GM19463 (cell line): ENCODE measurements at regions not wholly inside any gene's neighbourhood (a gene's known extent, or its start where the extent isn't known, plus 50 kb on each side); places are given as distances from the start of the nearest gene placed in this dataset.

Experiments used
- ATAC-seq: cut with Tn5 transposase; IDR thresholded peaks from one replicate; pipeline ENCODE4 v1.9.1; 2021; ENCODE audit warnings: mild to moderate bottlenecking, moderate library complexity; ENCODE audit not compliant: unreplicated experiment

GRCh38 chr13:72039126-72039525 lies 172.1 kb upstream of the DACH1 start:
- ATAC-seq: no peak

GRCh38 chr13:72029981-72030380 lies 163.0 kb upstream of the DACH1 start:
- no peak for ATAC-seq

- ATAC-seq: no peak
Observed at GRCh38 chr13:72025836-72026235, 158.8 kb upstream of the DACH1 start.

DNA sequence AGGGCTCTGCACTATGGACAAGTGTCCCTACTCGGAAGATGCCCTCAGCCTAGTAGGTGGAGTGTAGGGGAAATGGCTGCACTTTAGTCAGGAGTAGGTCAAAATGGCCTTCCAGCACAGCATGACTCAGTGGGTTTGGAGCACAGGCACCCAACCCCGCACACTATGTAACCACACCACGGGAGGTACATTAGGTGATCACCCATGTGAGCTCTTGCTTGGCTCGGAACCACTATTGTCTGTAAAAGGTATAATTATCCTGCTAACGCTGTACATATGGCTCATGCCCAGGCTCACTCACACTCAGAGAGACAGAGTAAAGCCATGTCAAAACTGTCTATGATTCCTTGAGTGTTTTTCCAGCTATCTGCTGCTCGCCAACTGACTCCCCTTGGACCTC lies 156.9 kb upstream of the DACH1 start:
- ATAC-seq: no peak

GRCh38 chr13:72005455-72005854 lies 138.5 kb upstream of the DACH1 start:
- no peak for ATAC-seq

- ATAC-seq: no peak
Observed at GRCh38 chr13:72004784-72005374, 137.9 kb upstream of the DACH1 start.

- ATAC-seq: no peak
Observed at GRCh38 chr13:72004246-72004645, 137.2 kb upstream of the DACH1 start.

DNA sequence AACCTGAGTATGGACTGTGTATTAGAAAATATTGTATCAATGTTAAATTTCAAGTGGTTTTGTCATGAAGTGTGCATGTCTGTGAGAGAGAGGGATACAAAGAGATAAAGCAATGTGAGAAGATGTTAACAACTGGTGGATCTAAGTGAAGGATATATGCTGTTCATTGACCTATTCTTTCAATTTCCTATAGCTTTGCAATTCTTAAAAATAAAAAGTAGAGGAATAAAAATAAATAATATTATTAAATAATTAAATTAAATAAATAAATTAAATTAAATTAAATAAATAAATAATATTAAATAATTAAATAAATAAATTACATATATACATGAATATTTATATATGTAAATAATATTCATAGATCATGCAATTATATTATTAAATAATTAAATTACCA lies 131.2 kb upstream of the DACH1 start:
- ATAC-seq: no peak

DNA sequence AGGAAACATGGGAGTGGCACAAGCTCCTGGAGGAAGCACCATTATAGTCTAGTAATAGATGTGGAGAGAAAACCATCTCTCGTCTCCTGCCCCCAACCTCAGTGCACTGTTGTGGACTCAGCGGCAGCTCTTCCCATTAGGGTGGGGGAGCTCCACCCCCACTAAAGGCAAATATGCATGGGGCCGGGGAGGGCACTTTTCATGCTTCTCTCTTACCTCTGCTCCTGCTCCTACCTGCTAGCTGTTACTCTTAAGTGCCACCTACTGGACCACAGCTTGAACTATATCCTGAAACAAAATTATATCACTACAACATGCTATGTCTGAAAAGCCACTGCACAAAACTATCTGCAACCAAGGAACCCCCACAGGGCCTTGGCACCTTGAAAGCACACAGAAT lies 112.6 kb upstream of the DACH1 start:
- no peak for ATAC-seq

- ATAC-seq: no peak
Observed at GRCh38 chr13:71977028-71977427, 110.0 kb upstream of the DACH1 start.

DNA sequence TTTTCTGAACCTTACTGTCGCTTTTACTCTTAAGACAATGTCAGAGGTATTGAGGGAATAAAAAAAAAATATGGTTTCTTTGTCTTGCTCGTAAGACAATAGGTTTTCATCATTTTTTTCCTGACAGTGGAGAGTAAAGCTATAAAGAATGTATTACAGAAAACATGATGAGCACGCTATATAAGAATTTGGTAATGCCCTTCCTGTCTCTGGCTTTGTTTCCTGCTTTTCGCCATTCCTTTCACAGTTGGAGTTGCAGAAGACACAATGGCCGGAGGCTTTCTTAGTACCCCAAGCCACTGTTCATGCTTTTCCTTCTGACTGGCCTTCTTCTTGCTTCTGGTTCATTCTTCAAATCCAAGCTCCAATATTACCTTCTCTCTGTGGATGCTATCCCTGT lies 101.0 kb upstream of the DACH1 start:
- no peak for ATAC-seq

DNA sequence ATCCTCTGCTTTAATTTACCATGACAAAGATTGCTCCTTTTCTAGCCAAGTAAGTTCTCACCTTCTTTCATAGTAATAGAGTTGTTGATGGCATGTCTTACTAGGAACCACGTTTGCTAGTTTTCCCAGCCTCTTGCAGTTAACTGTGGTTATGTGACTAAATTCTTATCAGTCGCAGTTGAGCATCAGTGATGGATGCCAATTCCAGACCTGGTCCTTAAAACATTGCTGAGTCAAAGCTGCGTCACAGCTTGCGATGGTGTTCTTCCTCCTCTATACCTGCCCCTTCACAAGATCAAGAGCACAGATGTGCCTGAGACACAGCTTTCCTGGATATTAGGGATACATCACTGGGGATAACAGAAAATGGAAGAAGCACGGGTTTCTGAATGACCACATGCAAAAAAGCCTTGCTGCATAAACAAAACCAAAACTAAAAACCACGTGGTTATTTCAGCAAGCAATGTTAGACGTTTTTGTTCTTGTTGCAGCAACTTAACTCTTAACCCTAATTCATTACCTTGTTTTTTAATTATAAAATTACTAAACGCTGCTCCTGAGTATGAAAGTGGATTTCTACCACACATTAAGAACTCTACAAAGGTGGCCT lies 97.6 kb upstream of the DACH1 start:
- no peak for ATAC-seq

DNA sequence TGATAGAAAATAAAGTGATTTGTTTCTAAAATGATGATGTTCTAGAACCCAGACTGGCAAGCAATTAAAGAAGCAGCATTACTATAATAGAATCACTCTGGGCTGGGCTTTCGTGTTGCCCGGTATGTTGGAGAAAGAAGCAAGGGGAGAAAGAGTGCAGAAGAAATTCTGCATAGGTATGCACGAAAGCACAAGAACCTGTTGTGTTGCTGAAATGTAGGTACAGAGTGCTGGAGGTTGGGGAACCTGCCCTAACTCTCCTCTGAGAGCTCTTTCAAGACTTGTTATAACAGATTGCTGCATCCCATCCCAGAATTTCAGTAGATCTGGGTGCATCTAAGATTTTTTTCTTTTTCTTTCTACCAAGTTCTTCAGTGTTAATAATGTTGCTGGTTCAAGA lies 95.7 kb upstream of the DACH1 start:
- ATAC-seq: no peak

GRCh38 chr13:71962126-71962525 lies 95.1 kb upstream of the DACH1 start:
- ATAC-seq: no peak

DNA sequence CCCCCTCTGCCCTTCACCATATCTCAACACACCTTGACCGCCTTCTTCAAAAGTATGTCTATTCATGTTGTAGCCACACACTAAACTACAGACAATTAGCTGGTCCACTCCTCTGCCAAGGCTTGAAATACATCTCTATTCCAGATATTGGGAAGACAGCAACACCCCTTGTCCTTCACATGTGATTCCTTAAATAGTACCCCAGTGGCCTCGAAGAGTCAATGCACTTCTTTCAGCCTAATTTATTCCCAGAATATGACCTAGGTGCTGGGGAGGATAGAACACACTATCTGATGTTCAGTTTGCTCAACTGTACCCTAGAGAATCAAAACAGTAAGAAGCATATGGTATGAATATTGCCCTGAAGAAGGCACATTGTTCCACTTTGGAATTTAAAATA lies 82.4 kb upstream of the DACH1 start:
- no peak for ATAC-seq

DNA sequence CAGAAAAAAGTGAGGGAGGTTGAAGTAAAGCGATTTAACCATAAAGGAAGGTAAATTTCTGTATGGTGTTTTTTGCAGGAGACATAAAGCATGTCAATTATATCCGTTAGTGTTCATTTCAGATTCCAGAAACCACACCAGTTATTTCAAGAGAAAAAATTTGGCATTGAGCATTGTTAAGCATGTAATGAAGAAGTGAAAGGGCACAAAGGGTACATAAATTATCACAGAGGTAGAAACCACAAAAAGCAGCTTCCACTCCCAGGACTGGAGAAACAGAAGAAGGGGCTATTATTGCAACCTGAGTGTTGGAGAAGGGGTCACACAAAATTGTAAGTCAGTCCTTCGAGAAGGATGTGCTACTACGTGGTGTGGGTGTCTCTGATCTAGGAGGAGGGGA lies 72.2 kb upstream of the DACH1 start:
- no peak for ATAC-seq

DNA sequence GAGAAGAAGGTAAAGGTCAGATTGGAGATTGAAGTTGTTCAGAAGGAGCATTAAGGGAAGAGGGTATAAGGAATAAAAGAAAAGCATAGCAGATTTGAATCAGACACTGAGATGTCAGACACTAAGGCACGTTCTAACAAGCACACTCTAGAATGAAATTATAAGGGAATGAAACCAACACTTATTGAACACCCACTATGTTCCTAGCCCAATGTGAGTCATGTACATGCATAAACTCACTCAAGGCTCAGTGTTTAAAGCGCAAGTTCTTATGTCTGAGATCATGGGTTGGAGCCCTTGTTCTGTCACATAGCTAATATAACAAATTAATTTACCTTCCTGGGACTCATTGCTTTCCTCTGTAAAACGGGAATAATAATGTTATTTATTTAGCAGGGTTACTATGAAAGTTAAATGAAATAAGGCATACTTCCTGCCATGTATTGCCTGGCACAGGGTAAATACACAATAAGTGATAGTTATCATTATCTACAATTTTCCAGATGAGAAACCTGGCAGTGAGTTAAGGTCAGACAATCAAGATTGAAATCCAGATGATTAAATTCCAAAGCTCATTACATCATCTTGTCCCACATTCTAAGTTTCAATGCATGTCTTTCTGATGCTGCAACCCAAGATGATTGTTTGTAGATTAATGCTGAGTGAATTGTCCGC lies 68.3 kb upstream of the DACH1 start:
- ATAC-seq: no peak

DNA sequence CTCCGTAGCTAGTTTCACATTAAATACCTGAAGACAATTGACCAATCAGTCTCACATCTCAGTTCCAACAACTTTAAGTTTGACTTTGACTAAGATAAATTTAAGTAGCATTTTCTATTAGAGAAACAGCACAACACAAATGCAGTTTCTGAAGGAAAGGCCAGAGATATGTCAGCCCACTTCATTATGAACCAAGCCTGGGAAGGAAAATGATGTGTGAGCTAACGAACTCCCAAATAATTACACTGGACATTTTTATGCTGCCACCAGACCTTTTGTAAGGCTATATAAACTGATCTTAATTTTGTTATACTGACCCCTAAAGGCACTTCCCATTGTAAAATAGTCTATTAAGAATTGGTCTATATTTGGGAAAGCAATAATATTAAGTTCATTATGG lies 57.9 kb upstream of the DACH1 start:
- no peak for ATAC-seq

- ATAC-seq: no peak
Observed at GRCh38 chr13:71922194-71922593, 55.2 kb upstream of the DACH1 start.
